ENCODE measurements at regions not wholly inside any gene's neighbourhood (a gene's known extent, or its start where the extent isn't known, plus 50 kb on each side); places are given as distances from the start of the nearest gene placed in this dataset.
"Not testable (repeated sequence)": the region's sequence is repeated elsewhere in the genome, so short reads cannot be mapped to it uniquely, and the experiment has no call there.

DNA sequence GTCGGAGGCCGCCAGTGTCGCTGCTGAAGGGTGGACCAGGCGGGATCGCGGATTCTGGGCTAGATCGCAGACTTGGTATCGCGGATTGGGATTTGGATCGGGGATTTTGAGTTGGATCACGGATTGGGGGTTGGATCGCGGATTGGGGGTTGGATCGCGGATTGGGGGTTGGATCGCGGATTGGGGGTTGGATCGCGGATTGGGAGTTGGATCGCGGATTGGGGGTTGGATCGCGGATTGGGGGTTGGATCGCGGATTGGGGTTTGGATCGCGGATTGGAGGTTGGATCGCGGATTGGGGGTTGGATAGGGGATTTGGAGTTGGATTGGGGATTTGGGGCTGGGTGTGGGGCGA lies 93.1 kb upstream of the THOC3 start:
- not testable (repeated sequence) for ATAC-seq

- ATAC-seq, result not testable (repeated sequence)
Observed at GRCh38 chr5:176061660-176062059, 93.5 kb upstream of the THOC3 start.

DNA sequence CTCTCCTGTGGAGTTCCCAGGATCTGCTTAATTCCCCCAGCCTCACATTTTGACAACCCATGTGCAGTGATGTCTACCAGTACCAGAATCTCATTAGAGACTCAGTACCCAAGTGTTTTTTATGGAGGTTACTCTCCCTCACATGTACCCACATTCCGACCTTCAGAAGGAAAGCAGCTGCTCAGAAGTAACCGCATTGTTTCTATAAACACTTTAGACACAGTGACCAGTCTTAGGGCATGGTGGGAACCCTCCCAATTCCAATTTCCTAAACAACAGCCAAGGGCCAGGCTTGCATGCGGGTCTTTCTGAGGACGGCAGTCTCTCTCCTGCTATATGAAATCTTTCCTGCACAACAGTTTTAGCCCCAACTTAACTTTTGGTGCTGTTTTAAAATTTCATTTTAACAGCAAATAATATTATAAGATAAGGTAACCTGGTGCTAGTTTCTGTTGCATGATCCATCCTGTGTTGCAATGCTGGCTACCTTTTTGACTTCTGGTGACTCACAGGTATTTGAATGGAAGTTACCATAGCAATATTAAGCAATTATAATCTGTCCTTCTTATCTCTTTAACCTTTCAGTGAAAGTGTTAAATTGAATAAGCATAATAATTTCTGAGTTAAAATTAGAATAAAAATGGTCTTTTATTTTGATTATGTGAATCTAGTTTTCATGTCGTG lies 98.3 kb upstream of the THOC3 start:
- not testable (repeated sequence) for ATAC-seq

- ATAC-seq, result not testable (repeated sequence)
Observed at GRCh38 chr5:176067162-176067561, 99.0 kb upstream of the THOC3 start.

- not testable (repeated sequence) for ATAC-seq
Observed at GRCh38 chr5:176067948-176068347, 99.8 kb upstream of the THOC3 start.

DNA sequence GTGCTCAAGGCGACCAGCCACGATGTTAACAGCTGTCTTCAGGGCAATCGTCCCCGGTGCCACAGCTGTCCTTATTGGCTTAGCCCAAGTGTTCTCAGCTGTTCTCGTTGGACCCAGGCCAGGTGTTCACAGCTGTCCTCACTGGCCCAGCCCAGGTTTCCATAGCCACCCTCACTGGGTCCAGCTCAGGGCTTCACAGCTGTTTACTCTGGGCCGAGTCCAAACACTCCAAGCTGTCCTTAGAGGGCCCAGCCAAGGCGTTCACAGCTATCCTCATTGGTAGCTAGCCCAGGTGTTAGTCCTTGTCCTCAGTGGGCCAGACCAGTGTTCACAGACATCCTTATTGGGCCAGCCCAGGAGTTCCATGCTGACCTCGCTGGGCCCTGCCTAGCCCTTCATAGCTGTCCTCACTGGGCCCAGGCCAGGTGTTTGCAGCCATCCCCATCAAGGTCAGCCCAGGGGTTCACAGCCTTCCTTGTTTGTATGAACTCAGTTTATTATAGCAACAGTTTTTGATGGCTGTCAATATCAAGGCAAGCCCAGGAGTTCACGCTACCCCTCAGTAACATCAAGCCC lies 106.0 kb upstream of the THOC3 start:
- not testable (repeated sequence) for ATAC-seq

- not testable (repeated sequence) for ATAC-seq
Observed at GRCh38 chr5:176083717-176084116, 115.6 kb upstream of the THOC3 start.

- not testable (repeated sequence) for ATAC-seq
Observed at GRCh38 chr5:176103083-176103482, 135.0 kb upstream of the THOC3 start.

- not testable (repeated sequence) for ATAC-seq
Observed at GRCh38 chr5:176112888-176113287, 125.3 kb upstream of the SIMC1 start.

GRCh38 chr5:176113673-176114335 lies 124.4 kb upstream of the SIMC1 start:
- ATAC-seq, result not testable (repeated sequence)

DNA sequence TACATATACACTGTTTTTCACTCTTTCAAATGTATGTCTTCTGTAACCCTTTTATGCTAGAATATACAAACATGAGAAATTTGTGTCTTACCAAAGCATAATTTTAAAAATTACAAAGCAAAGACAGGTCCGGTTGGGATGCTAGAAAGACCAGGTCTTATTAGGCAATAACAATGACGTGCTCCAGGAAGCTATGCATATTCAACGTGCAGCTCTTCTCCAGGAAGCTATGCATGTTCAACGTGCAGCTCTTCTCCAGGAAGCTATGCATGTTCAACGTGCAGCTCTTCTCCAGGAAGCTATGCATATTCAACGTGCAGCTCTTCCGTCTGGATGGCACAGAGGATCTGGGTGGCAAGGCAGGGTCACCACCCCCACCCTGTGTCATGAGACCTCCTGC lies 123.4 kb upstream of the SIMC1 start:
- ATAC-seq, result not testable (repeated sequence)

DNA sequence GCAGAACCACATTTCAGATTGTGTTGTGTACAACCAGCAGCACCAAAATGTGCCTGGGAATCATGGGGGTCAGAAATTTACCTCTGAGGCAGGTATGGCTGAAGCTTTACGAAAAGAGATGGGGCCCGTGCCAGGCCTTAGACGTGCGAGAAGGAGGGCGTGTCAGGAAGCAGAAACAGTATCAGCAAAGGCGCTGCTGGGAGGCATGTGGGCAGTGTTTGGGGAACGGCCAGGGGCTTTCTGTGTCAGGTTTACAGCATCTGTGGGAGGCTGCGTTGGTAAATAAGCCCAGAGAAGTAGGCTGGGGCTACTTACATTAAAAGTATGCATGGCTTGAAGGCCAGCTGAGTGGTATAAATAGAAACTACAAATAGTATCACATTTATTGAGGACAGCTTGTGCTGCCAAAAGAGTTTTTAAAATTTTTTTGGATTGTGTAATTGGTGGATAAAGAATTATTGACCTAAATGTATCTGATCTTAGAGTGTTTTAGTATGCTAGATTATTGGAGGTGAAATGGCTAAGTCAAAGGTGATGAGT lies 120.5 kb upstream of the SIMC1 start:
- ATAC-seq, result not testable (repeated sequence)

DNA sequence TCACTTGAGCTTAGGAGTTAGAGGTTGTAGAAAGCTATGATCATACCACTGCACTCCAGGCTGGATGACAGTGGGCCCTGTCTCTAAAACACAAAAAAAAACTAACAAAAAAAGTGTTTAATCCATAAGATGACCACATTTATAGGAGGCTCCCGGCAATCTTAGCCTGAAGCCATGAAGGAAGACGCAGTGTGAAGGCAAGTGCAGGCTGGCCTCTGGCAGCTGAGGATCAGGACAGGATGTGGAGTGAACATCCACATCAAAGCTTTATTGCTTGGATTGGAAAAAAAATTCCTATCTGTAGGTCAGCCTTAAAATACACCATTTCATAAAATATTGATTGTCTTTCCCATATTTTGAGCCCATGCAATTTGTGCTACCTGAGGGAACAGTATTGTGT lies 115.9 kb upstream of the SIMC1 start:
- ATAC-seq, result not testable (repeated sequence)

- ATAC-seq, result not testable (repeated sequence)
Observed at GRCh38 chr5:176124120-176124519, 114.1 kb upstream of the SIMC1 start.

GRCh38 chr5:176131771-176132170 lies 106.5 kb upstream of the SIMC1 start:
- no peak for ATAC-seq
- TF ChIP-seq OSR1 (CRISPR knock-in tag; IDR thresholded peaks at IDR 0.05) (no peak), RARB (CRISPR knock-in tag; IDR thresholded peaks at IDR 0.05) (no peak), ZC3H10 (CRISPR knock-in tag; IDR thresholded peaks at IDR 0.05) (no peak), PPARA (CRISPR knock-in tag; IDR thresholded peaks at IDR 0.05; ENCODE audit: borderline replicate concordance) (no peak), ZFP3 (CRISPR knock-in tag; IDR thresholded peaks at IDR 0.05) (no peak), TSHZ2 (CRISPR knock-in tag; IDR thresholded peaks at IDR 0.05) (no peak), CSDC2 (CRISPR knock-in tag; IDR thresholded peaks at IDR 0.05) (no peak), ZFP30 (CRISPR knock-in tag; IDR thresholded peaks at IDR 0.05) (no peak), ISL1 (CRISPR knock-in tag; IDR thresholded peaks at IDR 0.05) (no peak), ZNF8 (CRISPR knock-in tag; IDR thresholded peaks at IDR 0.05) (no peak), BACH2 (CRISPR knock-in tag; IDR thresholded peaks at IDR 0.05; ENCODE audit: borderline replicate concordance) (no peak), ESRRG (CRISPR knock-in tag; IDR thresholded peaks at IDR 0.05) (no peak)
- TF ChIP-seq, protein P1, sequence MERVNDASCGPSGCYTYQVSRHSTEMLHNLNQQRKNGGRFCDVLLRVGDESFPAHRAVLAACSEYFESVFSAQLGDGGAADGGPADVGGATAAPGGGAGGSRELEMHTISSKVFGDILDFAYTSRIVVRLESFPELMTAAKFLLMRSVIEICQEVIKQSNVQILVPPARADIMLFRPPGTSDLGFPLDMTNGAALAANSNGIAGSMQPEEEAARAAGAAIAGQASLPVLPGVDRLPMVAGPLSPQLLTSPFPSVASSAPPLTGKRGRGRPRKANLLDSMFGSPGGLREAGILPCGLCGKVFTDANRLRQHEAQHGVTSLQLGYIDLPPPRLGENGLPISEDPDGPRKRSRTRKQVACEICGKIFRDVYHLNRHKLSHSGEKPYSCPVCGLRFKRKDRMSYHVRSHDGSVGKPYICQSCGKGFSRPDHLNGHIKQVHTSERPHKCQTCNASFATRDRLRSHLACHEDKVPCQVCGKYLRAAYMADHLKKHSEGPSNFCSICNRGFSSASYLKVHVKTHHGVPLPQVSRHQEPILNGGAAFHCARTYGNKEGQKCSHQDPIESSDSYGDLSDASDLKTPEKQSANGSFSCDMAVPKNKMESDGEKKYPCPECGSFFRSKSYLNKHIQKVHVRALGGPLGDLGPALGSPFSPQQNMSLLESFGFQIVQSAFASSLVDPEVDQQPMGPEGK (CRISPR knock-in tag; IDR thresholded peaks at IDR 0.05; ENCODE audit: borderline replicate concordance), result no peak

Data from SK-N-SH treated with all-trans-retinoic acid at 6 μM for 48 hours (cell line).